Kidney (tissue), 13 donors: ENCODE measurements at regions not wholly inside any gene's neighbourhood (a gene's known extent, or its start where the extent isn't known, plus 50 kb on each side); places are given as distances from the start of the nearest gene placed in this dataset.

Source experiments
- DNase-seq, 5 donors: peaks; one replicate each; pipeline ENCODE4 v3.0.0-alpha.2; 2013 to 2020
- FAIRE-seq: peaks from 2 replicates; lab custom pipeline; 2012; peaks lifted over from hg19 to GRCh38; lab: Jason Lieb, UNC
- H3K27ac ChIP-seq, 2 donors: one replicate each; pipeline ENCODE4 v1.7.0; 2013; ENCODE audit warnings: low read depth in 2 of 2, low read length in 2 of 2, inconsistent platforms in 1 of 2
- H3K27me3 ChIP-seq: one replicate; pipeline ENCODE4 v1.7.1; 2013; ENCODE audit warnings: low read length, inconsistent platforms; ENCODE audit not compliant: control insufficient read depth, insufficient read depth
- H3K36me3 ChIP-seq, 3 donors: one replicate each; pipeline versions ENCODE4 v1.7.0 to v1.7.1; 2013; ENCODE audit warnings: low read length in 3 of 3, control low read depth in 1 of 3, inconsistent platforms in 1 of 3; ENCODE audit not compliant: insufficient read depth in 3 of 3, control insufficient read depth in 2 of 3
- H3K4me1 ChIP-seq, 3 donors: one replicate each; pipeline versions ENCODE4 v1.7.0 to v1.7.1; 2013; ENCODE audit warnings: low read length in 3 of 3, inconsistent platforms in 1 of 3, low read depth in 1 of 3; ENCODE audit not compliant: control insufficient read depth in 2 of 3, insufficient read depth in 2 of 3
- H3K4me3 ChIP-seq, 3 donors: one replicate each; pipeline versions ENCODE4 v1.7.0 to v1.8.1; 2013; ENCODE audit warnings: low read length in 3 of 3, control low read depth in 1 of 3, inconsistent platforms in 1 of 3
- H3K9ac ChIP-seq, 3 donors: one replicate each; pipeline versions ENCODE4 v1.7.0 to v1.7.1; 2013; ENCODE audit warnings: low read length in 3 of 3, control low read depth in 1 of 3, inconsistent platforms in 1 of 3
- H3K9me3 ChIP-seq, 3 donors: one replicate each; pipeline versions ENCODE4 v1.7.0 to v1.7.1; 2013; ENCODE audit warnings: low read length in 3 of 3, control low read depth in 1 of 3, inconsistent platforms in 1 of 3; ENCODE audit not compliant: control insufficient read depth in 2 of 3, insufficient read depth in 1 of 3
- intact Hi-C: fragments of 100-400 bp; cut with DNase I; formaldehyde crosslinking; loops from one replicate; pipeline ENCODE4 v1.11.1; 2022
- TF ChIP-seq, protein P1 (sequence below): IDR thresholded peaks from 3 replicates; pipeline ENCODE4 v1.5.1; 2012; ENCODE audit warnings: mild to moderate bottlenecking, moderate library complexity, borderline replicate concordance; ENCODE audit not compliant: insufficient read depth; ENCODE audit errors: extremely low read depth
- donor health status: control.
- donor health status: control.
- donor health status: control.
- donor health status: control.
- donor health status: control.
- donor health status: DM: yes; HTN: yes; CAD: no.
- donor health status: Normal renal cell carcinoma (clear cell type).

GRCh38 chr7:128166603-128167041, 74.5 kb upstream of the LEP start:
- intact Hi-C loops, result no loop called here
- H3K9ac ChIP-seq, result peak overlapping the region in 1 of 3 donors; percentile 59
- FAIRE-seq (no peak), DNase-seq (peak in 3 of 5 donors; percentile 40 to 59 (median 53))
- peak overlapping the region in 1 of 2 donors; percentile 63 for H3K27ac ChIP-seq
- TF ChIP-seq, protein P1, sequence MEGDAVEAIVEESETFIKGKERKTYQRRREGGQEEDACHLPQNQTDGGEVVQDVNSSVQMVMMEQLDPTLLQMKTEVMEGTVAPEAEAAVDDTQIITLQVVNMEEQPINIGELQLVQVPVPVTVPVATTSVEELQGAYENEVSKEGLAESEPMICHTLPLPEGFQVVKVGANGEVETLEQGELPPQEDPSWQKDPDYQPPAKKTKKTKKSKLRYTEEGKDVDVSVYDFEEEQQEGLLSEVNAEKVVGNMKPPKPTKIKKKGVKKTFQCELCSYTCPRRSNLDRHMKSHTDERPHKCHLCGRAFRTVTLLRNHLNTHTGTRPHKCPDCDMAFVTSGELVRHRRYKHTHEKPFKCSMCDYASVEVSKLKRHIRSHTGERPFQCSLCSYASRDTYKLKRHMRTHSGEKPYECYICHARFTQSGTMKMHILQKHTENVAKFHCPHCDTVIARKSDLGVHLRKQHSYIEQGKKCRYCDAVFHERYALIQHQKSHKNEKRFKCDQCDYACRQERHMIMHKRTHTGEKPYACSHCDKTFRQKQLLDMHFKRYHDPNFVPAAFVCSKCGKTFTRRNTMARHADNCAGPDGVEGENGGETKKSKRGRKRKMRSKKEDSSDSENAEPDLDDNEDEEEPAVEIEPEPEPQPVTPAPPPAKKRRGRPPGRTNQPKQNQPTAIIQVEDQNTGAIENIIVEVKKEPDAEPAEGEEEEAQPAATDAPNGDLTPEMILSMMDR, result no peak
- peaks cover 0 to 13% (median 0%) of the 10 kb centered on the region in 3 donors for H3K4me1 ChIP-seq
- no peaks in the 10 kb centered on the region for H3K9me3 ChIP-seq
- no peaks in the 10 kb centered on the region for H3K36me3 ChIP-seq
- peaks cover 21% of the 10 kb centered on the region for H3K27me3 ChIP-seq
- H3K4me3 ChIP-seq, result peak overlapping the region in 2 of 3 donors; percentile 43 to 65

- TF ChIP-seq, protein P1, result no peak
- Histone ChIP-seq H3K27ac (peak overlapping the region; percentile 44 to 63), H3K27me3 (peaks cover 21% of the 10 kb centered on the region), H3K36me3 (no peaks in the 10 kb centered on the region), H3K9ac (peak overlapping the region in 2 of 3 donors; percentile 13 to 59), H3K4me1 (peaks cover 0 to 13% (median 0%) of the 10 kb centered on the region in 3 donors), H3K9me3 (no peaks in the 10 kb centered on the region), H3K4me3 (peak overlapping the region in 2 of 3 donors; percentile 46 to 65)
- FAIRE-seq, result no peak
- peak; percentile 78 to 93 (median 86) for DNase-seq
- intact Hi-C loops, result no loop called here
Measured at GRCh38 chr7:128167042-128167701, 73.9 kb upstream of the LEP start.

DNA sequence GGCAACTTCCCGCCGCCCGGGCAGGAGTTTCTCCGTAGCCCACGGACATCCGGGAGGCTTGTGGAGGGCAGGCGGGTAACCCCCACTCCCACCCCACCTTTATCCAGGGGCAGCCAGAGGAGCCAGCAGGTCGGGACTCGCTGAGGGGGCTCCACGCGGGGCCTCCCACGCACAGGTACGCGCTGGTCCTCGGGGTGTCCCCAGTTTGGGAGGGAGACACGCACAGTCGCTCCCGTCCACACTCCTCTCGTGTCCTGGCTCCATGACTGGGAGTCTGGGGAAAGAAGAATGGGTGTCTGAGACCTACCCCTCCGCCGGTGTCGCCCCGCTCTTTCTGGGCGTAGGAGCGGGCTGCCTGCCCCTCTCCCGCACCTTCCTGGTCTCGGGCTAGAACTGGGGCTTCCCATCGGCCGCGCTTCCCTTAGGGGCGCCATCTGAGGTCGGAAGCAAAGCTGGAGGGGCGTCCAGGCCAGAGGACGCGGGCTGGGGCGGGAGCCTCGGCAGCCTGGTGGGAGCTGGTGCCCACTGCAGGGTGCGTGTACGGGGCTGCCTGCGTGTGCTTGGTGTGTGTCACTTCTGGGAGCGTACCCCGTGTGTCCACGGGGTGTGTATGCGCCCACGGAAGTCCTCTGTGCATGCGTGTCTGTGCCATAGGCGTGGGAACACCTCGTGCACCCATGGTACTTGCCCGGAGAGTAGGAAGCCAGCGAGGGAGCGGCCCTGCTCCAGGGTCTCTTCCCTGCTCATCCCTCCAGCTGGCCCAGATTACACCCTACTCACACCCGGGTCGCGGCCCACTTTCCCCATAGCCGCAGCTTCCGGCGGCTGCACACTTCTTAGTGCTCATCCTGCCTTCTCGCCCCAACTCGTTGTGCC, 73.0 kb upstream of the LEP start:
- no peak overlapping the region for H3K27ac ChIP-seq
- H3K4me3 ChIP-seq, result peak overlapping the region in 2 of 3 donors; percentile 17 to 39
- FAIRE-seq (no peak), DNase-seq (peak in 2 of 5 donors; percentile 61 to 73)
- peaks cover 21% of the 10 kb centered on the region for H3K27me3 ChIP-seq
- intact Hi-C loops, result no loop called here
- H3K9ac ChIP-seq, result peak overlapping the region in 1 of 3 donors; percentile 40
- H3K4me1 ChIP-seq, result peaks cover 0 to 13% (median 0%) of the 10 kb centered on the region in 3 donors
- H3K9me3 ChIP-seq, result no peaks in the 10 kb centered on the region
- TF ChIP-seq, protein P1, result no peak
- H3K36me3 ChIP-seq, result no peaks in the 10 kb centered on the region
